Mammary epithelial cell (primary cell): ENCODE measurements at regions not wholly inside any gene's neighbourhood (a gene's known extent, or its start where the extent isn't known, plus 50 kb on each side); places are given as distances from the start of the nearest gene placed in this dataset.

Source experiments
- EZH2 ChIP-seq: IDR thresholded peaks from 2 replicates; pipeline ENCODE4 v1.6.1; 2012; ENCODE audit warnings: low read length, inconsistent platforms, borderline replicate concordance
- TF ChIP-seq, protein P1 (sequence below), 2 donors: IDR thresholded peaks in 1 of 2; conservative IDR thresholded peaks in 1 of 2; 2 replicates each; pipeline ENCODE4 v1.5.1; 2011 to 2012; ENCODE audit warnings: inconsistent platforms in 2 of 2, low read length in 2 of 2, mild to moderate bottlenecking in 2 of 2, control low read depth in 1 of 2, low read depth in 1 of 2; ENCODE audit not compliant: insufficient read depth in 1 of 2; ENCODE audit errors: extremely low read depth in 1 of 2

GRCh38 chr3:153070511-153070868 lies 91.5 kb upstream of the RAP2B start:
- TF ChIP-seq, protein P1, sequence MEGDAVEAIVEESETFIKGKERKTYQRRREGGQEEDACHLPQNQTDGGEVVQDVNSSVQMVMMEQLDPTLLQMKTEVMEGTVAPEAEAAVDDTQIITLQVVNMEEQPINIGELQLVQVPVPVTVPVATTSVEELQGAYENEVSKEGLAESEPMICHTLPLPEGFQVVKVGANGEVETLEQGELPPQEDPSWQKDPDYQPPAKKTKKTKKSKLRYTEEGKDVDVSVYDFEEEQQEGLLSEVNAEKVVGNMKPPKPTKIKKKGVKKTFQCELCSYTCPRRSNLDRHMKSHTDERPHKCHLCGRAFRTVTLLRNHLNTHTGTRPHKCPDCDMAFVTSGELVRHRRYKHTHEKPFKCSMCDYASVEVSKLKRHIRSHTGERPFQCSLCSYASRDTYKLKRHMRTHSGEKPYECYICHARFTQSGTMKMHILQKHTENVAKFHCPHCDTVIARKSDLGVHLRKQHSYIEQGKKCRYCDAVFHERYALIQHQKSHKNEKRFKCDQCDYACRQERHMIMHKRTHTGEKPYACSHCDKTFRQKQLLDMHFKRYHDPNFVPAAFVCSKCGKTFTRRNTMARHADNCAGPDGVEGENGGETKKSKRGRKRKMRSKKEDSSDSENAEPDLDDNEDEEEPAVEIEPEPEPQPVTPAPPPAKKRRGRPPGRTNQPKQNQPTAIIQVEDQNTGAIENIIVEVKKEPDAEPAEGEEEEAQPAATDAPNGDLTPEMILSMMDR (conservative IDR thresholded peaks at IDR 0.05 in 1 of 2, IDR thresholded peaks at IDR 0.05 in 1 of 2; ENCODE audit: extremely low read depth in 1 of 2, insufficient read depth in 1 of 2, low read depth in 1 of 2, low read length in 2 of 2) = no peak
- TF ChIP-seq EZH2 = no peak
